ENCODE measurements at regions not wholly inside any gene's neighbourhood (a gene's known extent, or its start where the extent isn't known, plus 50 kb on each side); places are given as distances from the start of the nearest gene placed in this dataset.
"Not testable (repeated sequence)": the region's sequence is repeated elsewhere in the genome, so short reads cannot be mapped to it uniquely, and the experiment has no call there.

DNA sequence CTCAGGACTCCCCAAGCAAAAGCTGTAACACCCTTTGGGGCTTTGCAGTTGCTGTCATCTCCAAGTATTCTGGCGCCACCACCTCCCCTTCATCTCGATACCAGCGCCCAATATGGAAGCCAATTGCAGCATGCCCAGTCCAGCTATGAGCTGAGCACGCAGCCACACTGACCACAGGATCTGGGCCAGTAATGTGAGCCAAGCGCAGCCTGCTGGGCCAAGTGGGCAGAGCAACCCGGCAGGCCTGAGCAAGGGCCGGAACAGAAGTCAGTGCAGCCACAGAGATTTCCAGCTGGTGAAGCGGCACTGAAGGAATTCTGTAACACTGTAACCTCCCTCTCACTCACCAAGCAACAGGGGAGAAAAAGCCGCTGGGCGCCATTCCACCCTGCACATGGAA is 268.6 kb downstream of the SPATA31A1 start:
- H3K27me3 ChIP-seq (replicated peaks in 2 of 5; ENCODE audit: control insufficient read depth in 4 of 5, insufficient read depth in 5 of 5, low read length in 4 of 5); H3K9me3 ChIP-seq (ENCODE audit: control extremely low read depth in 1 of 5, control insufficient read depth in 4 of 5, insufficient read depth in 2 of 5, low read depth in 1 of 5, low read length in 4 of 5); H3K36me3 ChIP-seq (ENCODE audit: control insufficient read depth in 4 of 4, insufficient read depth in 4 of 4, low read length in 3 of 4); H3K4me1 ChIP-seq (ENCODE audit: control extremely low read depth in 1 of 4, control insufficient read depth in 4 of 4, insufficient read depth in 4 of 4, low read length in 3 of 4); H3K27ac ChIP-seq (ENCODE audit: insufficient read depth in 1 of 2, low read depth in 1 of 2, low read length in 2 of 2, poor library complexity in 1 of 2, severe bottlenecking in 2 of 2); POLR2A ChIA-PET; H3K4me3 ChIP-seq (ENCODE audit: control insufficient read depth in 1 of 7, extremely low read depth in 1 of 7, insufficient read depth in 4 of 7, low read depth in 2 of 7, low read length in 6 of 7); CTCF ChIA-PET; DNase-seq: not testable (repeated sequence)
- whole genome bisulfite sequencing (ENCODE audit: insufficient coverage) = no CpG with 5 or more reads among the region's 10 CpGs

DNA sequence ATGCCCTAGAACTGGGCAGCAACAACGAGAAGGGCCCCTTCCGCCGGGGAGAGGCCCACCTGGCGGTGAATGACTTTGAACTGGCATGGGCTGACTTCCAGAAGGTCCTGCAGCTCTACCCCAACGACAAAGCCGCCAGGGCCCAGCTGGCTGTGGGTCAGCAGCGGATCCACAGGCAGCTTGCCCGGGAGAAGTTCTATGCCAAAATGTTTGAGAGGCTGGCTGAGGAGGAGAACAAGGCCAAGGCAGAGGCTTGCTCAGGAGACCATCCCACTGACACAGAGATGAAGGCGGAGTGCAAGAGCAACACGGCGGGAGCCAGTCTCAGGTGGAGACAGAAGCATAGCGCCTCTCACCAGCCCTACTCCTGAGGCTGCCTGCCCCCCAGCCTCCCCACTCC is 276.6 kb downstream of the SPATA31A1 start:
- H3K27ac ChIP-seq (ENCODE audit: insufficient read depth in 1 of 2, low read depth in 1 of 2, low read length in 2 of 2, poor library complexity in 1 of 2, severe bottlenecking in 2 of 2) = not testable (repeated sequence)

DNA sequence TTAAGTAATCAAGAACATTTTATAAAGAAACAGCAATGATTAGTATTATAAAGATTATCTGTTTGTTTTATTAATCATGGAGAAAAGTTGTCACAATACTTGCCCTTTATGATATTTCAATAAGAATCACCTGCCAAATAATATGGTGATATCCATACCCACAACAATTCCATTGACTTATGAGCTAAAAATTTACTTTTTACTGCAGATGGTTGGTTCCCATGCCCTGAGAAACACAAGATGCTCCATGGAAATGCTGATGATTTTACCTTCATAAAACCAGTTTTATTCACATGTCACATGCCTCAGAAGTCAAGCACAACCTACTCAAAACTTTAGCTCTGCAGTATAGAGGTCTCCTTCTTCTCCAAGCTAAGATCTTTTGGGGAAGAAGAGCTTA is 293.6 kb downstream of the SPATA31A1 start:
- DNase-seq; H3K36me3 ChIP-seq (ENCODE audit: control insufficient read depth in 4 of 4, insufficient read depth in 4 of 4, low read length in 3 of 4); H3K9me3 ChIP-seq (ENCODE audit: control extremely low read depth in 1 of 5, control insufficient read depth in 4 of 5, insufficient read depth in 2 of 5, low read depth in 1 of 5, low read length in 4 of 5); CTCF ChIA-PET; H3K27me3 ChIP-seq (replicated peaks in 2 of 5; ENCODE audit: control insufficient read depth in 4 of 5, insufficient read depth in 5 of 5, low read length in 4 of 5); H3K4me3 ChIP-seq (ENCODE audit: control insufficient read depth in 1 of 7, extremely low read depth in 1 of 7, insufficient read depth in 4 of 7, low read depth in 2 of 7, low read length in 6 of 7); H3K4me1 ChIP-seq (ENCODE audit: control extremely low read depth in 1 of 4, control insufficient read depth in 4 of 4, insufficient read depth in 4 of 4, low read length in 3 of 4); POLR2A ChIA-PET; H3K27ac ChIP-seq (ENCODE audit: insufficient read depth in 1 of 2, low read depth in 1 of 2, low read length in 2 of 2, poor library complexity in 1 of 2, severe bottlenecking in 2 of 2): not testable (repeated sequence)

More for the DNA sequence above, 276.6 kb downstream of the SPATA31A1 start:
- H3K4me3 ChIP-seq (ENCODE audit: control insufficient read depth in 1 of 7, extremely low read depth in 1 of 7, insufficient read depth in 4 of 7, low read depth in 2 of 7, low read length in 6 of 7); H3K36me3 ChIP-seq (ENCODE audit: control insufficient read depth in 4 of 4, insufficient read depth in 4 of 4, low read length in 3 of 4); CTCF ChIA-PET; H3K9me3 ChIP-seq (ENCODE audit: control extremely low read depth in 1 of 5, control insufficient read depth in 4 of 5, insufficient read depth in 2 of 5, low read depth in 1 of 5, low read length in 4 of 5); POLR2A ChIA-PET; H3K4me1 ChIP-seq (ENCODE audit: control extremely low read depth in 1 of 4, control insufficient read depth in 4 of 4, insufficient read depth in 4 of 4, low read length in 3 of 4); H3K27me3 ChIP-seq (replicated peaks in 2 of 5; ENCODE audit: control insufficient read depth in 4 of 5, insufficient read depth in 5 of 5, low read length in 4 of 5); DNase-seq: not testable (repeated sequence)
- WGBS (ENCODE audit: insufficient coverage) = no CpG with 5 or more reads among the region's 12 CpGs

DNA sequence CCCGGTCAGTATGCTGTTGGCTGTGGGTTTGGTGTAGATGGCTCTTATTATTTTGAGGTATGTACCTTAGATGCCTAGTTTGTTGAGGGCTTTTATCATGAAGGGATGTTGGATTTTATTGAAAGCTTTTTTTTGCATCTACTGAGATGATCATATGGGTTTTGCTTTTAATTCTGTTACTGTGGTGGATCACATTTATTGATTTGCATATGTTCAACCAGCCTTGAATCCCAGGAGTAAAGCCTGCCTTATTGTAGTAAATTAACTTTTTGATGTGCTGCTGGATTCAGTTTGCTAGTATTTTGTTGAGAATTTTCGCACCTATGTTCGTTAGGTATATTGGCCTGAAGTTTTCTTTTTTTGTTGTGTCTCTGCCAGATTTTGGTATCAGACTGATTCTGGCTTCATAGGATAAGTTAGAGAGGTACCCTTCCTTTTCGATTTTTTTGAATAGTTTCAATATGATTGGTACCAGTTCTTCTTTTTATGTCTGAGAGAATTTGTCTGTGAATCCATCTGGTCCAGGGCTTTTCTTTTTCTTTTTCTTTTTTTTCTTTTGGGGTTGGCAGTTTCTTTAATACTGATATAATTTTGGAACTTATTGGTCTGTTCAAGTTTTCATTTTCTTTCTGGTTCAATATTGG is 301.6 kb downstream of the SPATA31A1 start:
- DNase-seq; H3K9me3 ChIP-seq (ENCODE audit: control extremely low read depth in 1 of 5, control insufficient read depth in 4 of 5, insufficient read depth in 2 of 5, low read depth in 1 of 5, low read length in 4 of 5); H3K36me3 ChIP-seq (ENCODE audit: control insufficient read depth in 4 of 4, insufficient read depth in 4 of 4, low read length in 3 of 4); H3K27ac ChIP-seq (ENCODE audit: insufficient read depth in 1 of 2, low read depth in 1 of 2, low read length in 2 of 2, poor library complexity in 1 of 2, severe bottlenecking in 2 of 2); POLR2A ChIA-PET; H3K4me3 ChIP-seq (ENCODE audit: control insufficient read depth in 1 of 7, extremely low read depth in 1 of 7, insufficient read depth in 4 of 7, low read depth in 2 of 7, low read length in 6 of 7); CTCF ChIA-PET; H3K27me3 ChIP-seq (replicated peaks in 2 of 5; ENCODE audit: control insufficient read depth in 4 of 5, insufficient read depth in 5 of 5, low read length in 4 of 5); H3K4me1 ChIP-seq (ENCODE audit: control extremely low read depth in 1 of 4, control insufficient read depth in 4 of 4, insufficient read depth in 4 of 4, low read length in 3 of 4): not testable (repeated sequence)
- WGBS (ENCODE audit: insufficient coverage) = no CpG with 5 or more reads among the region's 4 CpGs

DNA sequence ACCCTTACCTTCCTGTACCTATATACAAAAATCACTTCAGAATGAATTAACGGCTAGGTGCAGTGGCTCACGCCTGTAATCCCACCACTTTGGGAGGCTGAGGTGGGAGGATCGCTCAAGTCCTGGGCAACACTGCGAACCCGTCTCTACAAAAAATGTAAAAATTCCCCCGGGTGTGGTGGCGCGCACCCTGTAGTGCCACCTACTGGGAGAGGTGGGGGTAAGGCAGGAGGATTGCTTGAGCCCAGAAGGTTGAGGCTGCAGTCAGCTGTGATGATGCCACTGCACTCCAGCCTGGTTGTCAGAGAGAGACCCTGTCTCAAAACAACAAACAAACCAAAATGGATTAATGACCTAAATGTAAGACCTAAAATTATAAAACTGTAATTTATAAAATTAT is 307.6 kb downstream of the SPATA31A1 start:
- H3K27ac ChIP-seq (ENCODE audit: insufficient read depth in 1 of 2, low read depth in 1 of 2, low read length in 2 of 2, poor library complexity in 1 of 2, severe bottlenecking in 2 of 2); H3K9me3 ChIP-seq (ENCODE audit: control extremely low read depth in 1 of 5, control insufficient read depth in 4 of 5, insufficient read depth in 2 of 5, low read depth in 1 of 5, low read length in 4 of 5); H3K27me3 ChIP-seq (replicated peaks in 2 of 5; ENCODE audit: control insufficient read depth in 4 of 5, insufficient read depth in 5 of 5, low read length in 4 of 5); POLR2A ChIA-PET; DNase-seq; H3K36me3 ChIP-seq (ENCODE audit: control insufficient read depth in 4 of 4, insufficient read depth in 4 of 4, low read length in 3 of 4); CTCF ChIA-PET; H3K4me1 ChIP-seq (ENCODE audit: control extremely low read depth in 1 of 4, control insufficient read depth in 4 of 4, insufficient read depth in 4 of 4, low read length in 3 of 4); H3K4me3 ChIP-seq (ENCODE audit: control insufficient read depth in 1 of 7, extremely low read depth in 1 of 7, insufficient read depth in 4 of 7, low read depth in 2 of 7, low read length in 6 of 7): not testable (repeated sequence)
- WGBS (ENCODE audit: insufficient coverage) = no CpG with 5 or more reads among the region's 8 CpGs

DNA sequence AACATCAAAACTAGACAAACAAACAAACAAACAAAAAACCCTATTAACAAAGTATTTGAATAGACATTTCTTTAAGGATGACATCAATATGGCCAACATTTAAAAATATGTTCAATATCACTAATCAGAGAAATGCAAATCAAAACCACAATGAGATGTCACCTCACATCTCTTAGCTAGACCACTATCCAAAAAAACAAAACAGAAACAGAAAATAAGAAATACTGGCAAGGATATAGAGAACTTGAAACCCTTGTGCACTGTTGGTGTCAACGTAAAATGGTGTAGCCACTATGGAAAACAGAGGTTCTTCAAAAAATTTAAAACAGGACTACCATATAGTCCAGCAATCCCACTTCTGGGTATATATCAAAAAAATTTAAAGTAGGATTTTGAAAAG is 308.2 kb downstream of the SPATA31A1 start:
- POLR2A ChIA-PET; H3K36me3 ChIP-seq (ENCODE audit: control insufficient read depth in 4 of 4, insufficient read depth in 4 of 4, low read length in 3 of 4); H3K9me3 ChIP-seq (ENCODE audit: control extremely low read depth in 1 of 5, control insufficient read depth in 4 of 5, insufficient read depth in 2 of 5, low read depth in 1 of 5, low read length in 4 of 5); H3K4me3 ChIP-seq (ENCODE audit: control insufficient read depth in 1 of 7, extremely low read depth in 1 of 7, insufficient read depth in 4 of 7, low read depth in 2 of 7, low read length in 6 of 7); H3K27ac ChIP-seq (ENCODE audit: insufficient read depth in 1 of 2, low read depth in 1 of 2, low read length in 2 of 2, poor library complexity in 1 of 2, severe bottlenecking in 2 of 2); H3K27me3 ChIP-seq (replicated peaks in 2 of 5; ENCODE audit: control insufficient read depth in 4 of 5, insufficient read depth in 5 of 5, low read length in 4 of 5); CTCF ChIA-PET; H3K4me1 ChIP-seq (ENCODE audit: control extremely low read depth in 1 of 4, control insufficient read depth in 4 of 4, insufficient read depth in 4 of 4, low read length in 3 of 4); DNase-seq: not testable (repeated sequence)
- WGBS (ENCODE audit: insufficient coverage) = no CpG with 5 or more reads among the region's 1 CpG

DNA sequence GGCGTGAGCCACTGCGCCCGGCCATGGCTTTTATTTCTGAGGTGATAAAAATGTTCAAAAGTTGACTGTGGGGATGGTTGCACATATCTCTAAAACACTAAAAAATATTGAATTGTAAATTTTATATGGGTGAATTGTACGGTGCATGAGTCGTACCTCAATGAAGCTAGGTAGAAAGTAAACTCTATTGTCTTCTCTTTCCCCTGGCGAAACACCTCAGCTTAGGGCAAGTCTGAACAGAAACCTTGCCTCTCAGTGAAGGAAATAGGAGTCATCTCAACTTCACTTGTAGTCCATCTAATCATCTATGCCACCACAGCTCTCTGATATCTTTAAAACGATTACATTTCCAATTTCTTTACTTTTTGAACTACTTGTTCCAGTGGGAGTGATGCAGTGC is 309.6 kb downstream of the SPATA31A1 start:
- WGBS (ENCODE audit: insufficient coverage) = no CpG with 5 or more reads among the region's 7 CpGs
- POLR2A ChIA-PET; H3K27ac ChIP-seq (ENCODE audit: insufficient read depth in 1 of 2, low read depth in 1 of 2, low read length in 2 of 2, poor library complexity in 1 of 2, severe bottlenecking in 2 of 2); H3K4me1 ChIP-seq (ENCODE audit: control extremely low read depth in 1 of 4, control insufficient read depth in 4 of 4, insufficient read depth in 4 of 4, low read length in 3 of 4); H3K9me3 ChIP-seq (ENCODE audit: control extremely low read depth in 1 of 5, control insufficient read depth in 4 of 5, insufficient read depth in 2 of 5, low read depth in 1 of 5, low read length in 4 of 5); CTCF ChIA-PET; H3K36me3 ChIP-seq (ENCODE audit: control insufficient read depth in 4 of 4, insufficient read depth in 4 of 4, low read length in 3 of 4); H3K27me3 ChIP-seq (replicated peaks in 2 of 5; ENCODE audit: control insufficient read depth in 4 of 5, insufficient read depth in 5 of 5, low read length in 4 of 5); H3K4me3 ChIP-seq (ENCODE audit: control insufficient read depth in 1 of 7, extremely low read depth in 1 of 7, insufficient read depth in 4 of 7, low read depth in 2 of 7, low read length in 6 of 7); DNase-seq: not testable (repeated sequence)

Data from common myeloid progenitor, CD34-positive (primary cell).